GM21360 (cell line): ENCODE measurements at regions not wholly inside any gene's neighbourhood (a gene's known extent, or its start where the extent isn't known, plus 50 kb on each side); places are given as distances from the start of the nearest gene placed in this dataset.
"Not testable (repeated sequence)": the region's sequence is repeated elsewhere in the genome, so short reads cannot be mapped to it uniquely, and the experiment has no call there.

Source experiments
- ATAC-seq: cut with Tn5 transposase; IDR thresholded peaks from one replicate; pipeline ENCODE4 v1.9.1; 2021; ENCODE audit warnings: mild to moderate bottlenecking, moderate library complexity; ENCODE audit not compliant: unreplicated experiment

DNA sequence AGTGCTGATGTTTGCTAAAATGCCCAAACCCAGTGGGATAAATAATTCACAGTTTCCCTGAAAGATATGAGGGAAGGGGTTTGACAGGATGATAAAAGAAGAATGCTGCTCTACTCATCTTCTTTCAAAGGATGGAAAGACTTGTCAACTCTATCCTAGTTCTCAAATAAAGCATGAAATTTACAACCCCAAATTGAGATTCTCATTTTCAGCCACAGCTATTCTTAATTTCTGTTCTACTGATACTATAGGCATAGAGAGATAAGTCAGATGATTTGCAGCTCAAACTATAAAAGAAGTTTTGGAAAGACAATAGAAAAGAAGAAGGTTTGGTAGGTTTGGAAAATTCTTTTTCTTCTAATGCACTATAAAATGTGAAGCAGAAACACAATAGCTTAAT lies 542.6 kb downstream of the CSNK1G3 start:
- peak; percentile 46 for ATAC-seq

DNA sequence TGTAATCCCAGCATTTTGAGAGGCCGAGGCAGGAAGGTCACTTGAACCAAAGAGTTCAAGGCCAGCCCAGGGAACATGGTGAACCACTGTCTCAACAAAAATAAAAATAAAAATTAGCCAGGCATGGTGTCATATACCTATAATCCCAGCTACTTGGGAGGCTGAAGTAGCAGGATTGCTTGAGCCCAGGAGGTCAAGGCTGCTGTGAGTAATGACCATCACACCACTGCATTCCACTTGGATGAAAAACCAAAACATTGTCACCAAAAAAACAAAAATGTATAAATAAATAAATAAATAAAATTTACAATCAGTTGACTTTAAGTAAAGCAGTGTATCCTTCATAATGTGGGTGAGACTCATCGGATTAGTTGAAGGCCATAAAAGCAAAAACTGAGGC lies 541.4 kb downstream of the CSNK1G3 start:
- ATAC-seq: no peak

DNA sequence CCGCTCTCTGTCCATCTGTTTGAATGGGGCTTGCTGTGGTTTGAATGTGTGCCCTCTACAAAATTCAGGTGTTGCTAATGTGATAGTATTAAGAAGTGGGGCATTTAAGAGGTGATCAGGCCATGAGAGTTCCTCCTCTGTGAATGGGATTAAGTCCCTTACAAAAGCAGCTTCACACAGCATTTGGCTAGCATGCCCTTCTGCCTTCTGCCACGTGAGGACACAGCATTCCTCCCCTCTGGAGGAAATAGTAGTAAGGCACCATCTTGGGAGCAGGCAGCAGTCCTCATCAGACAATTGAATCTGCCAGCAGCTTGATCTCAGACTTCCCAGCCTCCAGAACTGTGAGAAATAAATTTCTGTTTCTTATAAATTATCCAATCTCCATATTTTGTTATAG lies 540.2 kb downstream of the CSNK1G3 start:
- ATAC-seq: no peak

DNA sequence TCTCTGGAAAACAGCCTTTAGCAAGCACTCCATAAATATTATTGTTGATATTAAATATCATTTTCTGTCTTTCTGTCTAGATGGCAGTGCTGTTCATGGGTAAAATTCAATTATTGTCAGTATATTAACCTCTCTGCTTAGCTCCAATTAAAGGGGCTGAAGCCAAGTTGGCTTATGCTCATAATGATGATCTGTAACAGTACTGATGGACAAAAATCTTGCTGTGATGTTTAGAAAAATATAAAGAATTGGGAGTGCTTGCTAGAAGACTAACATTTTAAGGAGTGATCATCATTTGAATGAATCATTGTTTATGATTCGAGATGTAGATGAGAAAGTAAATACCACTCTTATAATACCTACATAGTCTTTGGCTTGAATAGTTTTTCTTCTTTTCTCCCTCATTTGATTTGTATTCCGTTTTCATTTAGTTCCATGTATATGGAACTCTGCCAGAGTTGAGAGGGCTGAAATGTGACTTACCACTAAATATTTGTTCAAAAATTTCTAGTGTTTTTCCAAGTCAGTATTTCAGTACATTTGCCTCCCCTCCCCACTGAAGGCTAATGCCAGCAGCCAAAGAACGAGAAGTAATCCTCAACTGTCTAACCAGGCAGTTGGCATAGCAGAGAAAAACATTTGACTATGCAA lies 538.3 kb downstream of the CSNK1G3 start:
- no peak for ATAC-seq

DNA sequence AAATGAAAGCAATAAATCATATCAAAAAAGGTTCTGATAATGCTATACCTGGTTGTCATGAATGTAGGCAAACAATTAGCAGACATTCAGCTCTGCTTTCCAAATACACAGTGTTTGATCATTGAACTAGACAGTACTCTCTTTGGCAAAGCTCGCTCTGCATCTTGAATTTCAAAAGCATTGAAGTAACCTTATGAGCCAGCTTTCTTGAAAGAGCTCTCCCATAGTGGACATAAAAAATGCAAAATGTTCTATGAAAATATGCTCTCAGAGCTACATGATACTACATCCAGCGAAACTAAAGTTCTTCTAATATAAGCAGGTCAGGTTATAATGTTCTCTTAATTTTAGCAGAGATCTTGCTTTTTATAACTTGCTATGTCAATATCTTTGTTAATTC lies 533.4 kb downstream of the CSNK1G3 start:
- no peak for ATAC-seq

DNA sequence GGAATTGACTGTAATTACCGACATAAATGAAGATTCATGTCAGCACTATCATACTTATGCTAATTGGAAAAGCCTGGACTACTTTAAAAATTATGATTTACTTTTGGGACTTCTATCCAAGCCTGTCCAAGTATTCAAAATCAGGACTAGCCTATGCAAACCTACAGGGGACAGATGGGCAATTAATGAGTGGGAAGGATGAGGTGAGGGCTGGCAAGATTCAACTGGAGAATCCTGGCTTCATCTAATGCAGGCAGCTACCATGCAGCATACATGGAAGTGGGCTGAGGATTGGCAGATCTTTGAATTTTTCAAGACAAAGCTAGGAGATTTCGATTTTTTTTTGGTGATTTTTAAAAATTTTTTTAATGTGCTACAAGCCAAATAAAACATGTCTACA lies 532.6 kb downstream of the CSNK1G3 start:
- no peak for ATAC-seq

DNA sequence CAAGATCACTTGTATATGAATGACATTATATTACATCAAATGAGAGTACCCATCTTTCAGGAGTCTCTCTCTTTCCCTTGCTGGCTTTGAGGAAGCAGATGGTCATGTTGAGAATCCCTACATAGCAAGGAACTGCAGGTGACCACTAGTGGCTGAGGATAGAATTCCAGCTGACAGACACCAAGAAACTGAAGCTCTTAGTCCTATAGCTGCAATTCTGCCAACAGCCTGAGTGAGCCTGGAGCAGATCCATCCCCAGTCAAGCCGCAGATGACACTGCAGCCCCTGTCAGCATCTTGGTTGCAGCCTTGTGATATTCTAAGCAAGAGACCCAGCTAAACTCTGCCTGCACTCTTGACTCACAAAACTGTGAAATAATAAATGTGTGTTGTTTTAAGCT lies 531.5 kb downstream of the CSNK1G3 start:
- ATAC-seq: no peak

DNA sequence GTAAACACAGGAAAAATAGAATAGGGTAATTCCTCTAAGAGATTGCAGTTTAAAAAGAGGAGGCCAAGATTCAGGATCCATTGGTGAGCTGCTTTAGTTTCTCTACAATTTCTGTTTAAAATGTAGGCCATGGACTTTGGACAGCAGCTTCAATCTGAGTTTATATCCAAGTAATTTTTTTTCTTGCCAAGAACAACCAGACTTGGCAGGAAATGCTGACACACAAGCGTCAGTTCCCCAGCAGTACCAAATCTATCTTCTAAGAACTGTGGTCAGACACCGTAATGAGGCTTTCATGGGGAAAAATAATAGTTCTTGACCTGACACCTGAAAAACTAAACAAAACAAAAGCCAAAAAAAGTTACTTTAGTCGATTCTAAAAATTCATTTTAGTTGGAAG lies 528.8 kb downstream of the CSNK1G3 start:
- ATAC-seq: no peak

DNA sequence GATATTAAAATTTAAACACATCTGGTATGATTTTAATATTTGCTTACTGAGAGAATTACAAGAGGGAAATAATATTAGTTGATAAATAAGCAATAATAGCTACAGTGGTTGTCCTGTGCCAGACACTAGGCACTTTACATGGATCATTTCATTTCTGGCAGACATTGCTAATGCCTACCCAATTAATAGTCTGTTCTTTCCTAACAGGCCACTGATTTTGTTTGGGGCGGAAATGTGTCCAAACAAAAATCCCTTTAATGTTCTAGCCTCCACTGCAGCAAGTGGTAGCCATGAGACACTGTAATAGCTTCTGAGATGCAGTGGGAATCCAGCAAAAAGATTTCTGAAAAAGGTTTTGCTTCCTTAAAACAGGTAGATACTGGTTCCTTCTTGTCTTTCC lies 527.4 kb downstream of the CSNK1G3 start:
- no peak for ATAC-seq

DNA sequence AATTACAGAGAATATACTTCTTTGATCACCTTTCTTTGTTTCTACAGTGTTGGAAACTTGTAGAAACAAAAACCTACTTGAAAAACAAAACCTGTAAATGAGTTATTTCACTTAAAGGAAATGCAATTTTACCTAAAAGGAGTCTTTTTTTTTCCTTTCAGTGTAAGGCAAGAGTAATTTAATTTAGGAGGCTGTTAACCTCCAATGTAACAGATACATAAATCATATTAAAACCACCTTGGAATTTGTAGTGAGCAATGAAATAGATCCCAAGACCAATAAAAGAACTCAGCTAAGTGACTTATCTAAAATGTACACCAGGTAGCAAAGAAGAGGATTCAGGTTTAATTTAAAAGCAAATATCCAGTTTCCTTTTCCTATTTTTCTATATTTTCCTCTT lies 524.8 kb downstream of the CSNK1G3 start:
- ATAC-seq: no peak

DNA sequence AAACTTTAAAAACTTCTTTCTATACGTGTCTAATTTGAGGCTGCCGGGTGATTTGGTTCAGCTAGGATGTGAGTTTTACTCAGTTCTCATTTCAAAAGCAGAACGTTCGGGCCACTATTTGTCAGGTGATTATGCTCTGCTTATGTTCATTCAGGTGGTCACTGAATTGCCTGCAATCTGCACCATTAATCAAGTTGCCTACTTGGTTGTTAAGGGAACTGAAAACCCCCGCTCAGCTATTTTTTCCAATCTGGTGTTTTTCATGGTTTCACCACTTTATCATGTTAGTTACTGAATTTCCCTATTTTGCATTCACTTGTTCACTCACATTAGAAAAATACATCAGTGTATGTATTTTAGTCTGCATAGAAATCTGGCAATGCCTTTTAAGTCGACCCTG lies 523.0 kb downstream of the CSNK1G3 start:
- ATAC-seq: peak; percentile 98

DNA sequence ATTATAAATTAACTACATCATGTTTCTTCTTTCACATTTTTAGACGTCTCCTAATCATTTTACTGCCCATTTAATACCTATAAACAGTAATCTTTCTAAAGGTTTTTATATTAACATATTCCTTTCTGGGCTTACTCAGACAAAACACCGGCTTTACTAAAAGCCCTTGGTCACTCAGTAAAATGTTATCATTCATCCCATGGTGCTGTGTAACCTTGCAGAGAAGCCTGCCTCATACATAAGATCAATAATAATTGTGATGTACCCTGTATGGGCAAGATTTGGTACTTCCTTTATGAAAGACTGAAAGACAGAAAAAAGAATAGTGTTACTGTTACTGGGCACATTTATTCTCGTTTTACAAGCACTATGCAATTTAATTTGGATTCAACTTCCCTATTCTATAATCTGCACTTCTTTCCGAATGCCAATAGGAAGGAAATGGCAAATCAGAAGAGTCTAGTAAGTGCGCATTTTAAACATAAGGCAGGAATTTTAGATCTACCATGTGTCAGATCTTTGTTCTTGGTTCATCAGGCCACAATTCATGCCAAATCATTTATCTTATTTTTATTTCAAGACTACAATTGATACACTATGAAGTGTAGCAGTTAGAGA lies 522.2 kb downstream of the CSNK1G3 start:
- no peak for ATAC-seq

DNA sequence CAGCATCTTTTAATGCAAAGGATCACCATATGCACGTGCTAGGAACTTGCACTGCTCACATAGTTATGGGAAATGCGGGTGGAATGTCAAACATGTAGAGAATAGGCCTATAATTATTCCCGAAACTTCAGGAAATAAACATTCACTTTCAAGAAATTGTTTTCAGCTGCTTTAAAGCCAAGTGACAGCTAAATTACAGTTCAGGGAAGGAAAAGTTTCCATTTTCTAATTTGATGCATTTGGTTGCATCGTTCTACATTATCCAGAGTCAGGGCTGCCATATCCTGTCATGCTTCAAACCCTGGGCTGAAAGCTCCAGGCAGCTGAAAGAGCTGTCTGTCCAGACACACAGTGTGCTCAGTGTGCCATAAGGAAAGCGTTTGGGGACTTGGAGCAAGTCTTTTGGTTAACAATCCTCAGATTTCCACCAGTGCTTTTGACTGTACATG lies 518.1 kb downstream of the CSNK1G3 start:
- no peak for ATAC-seq

DNA sequence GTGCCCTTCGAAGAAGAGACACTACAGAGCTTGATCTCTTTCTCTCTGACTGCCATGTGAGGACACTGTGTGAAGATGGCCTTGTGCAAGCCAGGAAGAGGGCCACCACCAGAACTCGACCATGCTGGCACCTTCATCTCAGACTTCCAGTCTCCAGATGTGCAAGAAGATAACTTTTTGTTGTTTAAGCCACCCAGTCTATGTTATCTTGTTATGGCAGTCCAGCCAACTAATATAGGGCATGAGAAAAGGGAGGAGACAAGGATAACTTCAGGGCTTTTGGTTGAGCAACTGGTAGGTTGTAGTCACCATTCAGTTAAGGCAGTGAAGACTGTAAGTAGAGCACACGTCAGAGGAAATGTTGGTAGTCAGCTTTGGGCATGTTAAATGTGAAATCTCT lies 515.5 kb downstream of the CSNK1G3 start:
- no peak for ATAC-seq

DNA sequence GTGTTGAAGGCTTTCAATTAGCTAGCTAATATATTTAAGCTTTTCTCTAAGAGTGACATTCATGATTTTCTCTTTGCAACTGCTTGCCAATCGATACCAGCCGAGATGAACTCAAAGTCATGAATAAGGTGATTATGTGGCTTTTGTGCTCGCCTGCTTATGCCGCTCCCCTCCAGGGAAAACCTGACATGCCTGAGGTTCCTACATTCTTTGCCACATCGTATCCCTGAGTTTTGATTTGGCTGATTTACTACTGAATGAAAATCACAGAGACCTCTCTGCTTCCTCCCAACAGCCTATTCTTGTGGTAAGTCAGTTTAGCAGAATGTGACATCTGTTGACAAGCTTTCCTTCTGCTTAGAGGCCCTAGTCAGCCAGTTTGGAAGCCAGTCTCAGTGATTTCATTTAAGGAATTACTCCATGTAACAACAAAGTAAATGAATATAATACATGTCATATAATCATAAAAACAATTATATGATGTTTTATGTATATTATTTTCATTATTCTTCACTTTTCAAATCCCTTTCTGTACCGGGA lies 513.4 kb downstream of the CSNK1G3 start:
- ATAC-seq: no peak

DNA sequence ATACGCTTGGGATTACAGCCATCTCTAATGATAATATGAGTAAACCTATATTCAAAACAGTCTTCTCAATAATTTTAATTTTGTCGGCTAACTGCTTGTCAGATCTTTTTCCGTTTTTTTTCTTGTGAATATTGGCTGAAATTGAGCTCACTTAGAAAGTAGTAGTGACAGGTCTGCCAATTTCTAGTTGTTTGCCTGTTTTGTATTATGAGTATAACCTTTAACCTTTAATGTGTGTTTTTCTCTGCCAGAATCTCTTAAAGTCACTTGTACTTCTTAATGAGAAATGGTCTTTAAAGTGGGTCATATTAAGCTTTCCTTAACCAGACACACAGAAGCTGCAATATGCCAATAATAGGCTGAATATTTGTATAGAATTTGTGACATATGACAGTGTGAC lies 511.0 kb downstream of the CSNK1G3 start:
- ATAC-seq: no peak

DNA sequence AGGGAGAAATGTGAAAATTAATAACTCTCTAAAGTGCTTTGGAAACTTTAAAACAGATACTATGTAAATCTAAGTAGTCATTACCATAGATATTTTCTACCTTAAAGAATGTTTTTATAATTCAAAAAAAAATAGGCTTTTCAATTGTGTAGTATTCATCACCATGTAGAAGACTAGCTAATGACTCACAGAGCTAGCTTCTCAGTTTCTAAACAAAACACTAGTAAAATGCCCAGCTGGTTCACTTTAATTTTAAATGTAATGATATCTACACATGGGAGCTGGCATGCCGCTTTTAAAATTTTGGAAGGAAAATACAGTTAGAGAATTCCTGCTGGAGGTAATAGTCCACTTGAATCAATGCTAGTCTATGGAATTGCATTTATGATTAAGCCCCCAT lies 509.8 kb downstream of the CSNK1G3 start:
- no peak for ATAC-seq

DNA sequence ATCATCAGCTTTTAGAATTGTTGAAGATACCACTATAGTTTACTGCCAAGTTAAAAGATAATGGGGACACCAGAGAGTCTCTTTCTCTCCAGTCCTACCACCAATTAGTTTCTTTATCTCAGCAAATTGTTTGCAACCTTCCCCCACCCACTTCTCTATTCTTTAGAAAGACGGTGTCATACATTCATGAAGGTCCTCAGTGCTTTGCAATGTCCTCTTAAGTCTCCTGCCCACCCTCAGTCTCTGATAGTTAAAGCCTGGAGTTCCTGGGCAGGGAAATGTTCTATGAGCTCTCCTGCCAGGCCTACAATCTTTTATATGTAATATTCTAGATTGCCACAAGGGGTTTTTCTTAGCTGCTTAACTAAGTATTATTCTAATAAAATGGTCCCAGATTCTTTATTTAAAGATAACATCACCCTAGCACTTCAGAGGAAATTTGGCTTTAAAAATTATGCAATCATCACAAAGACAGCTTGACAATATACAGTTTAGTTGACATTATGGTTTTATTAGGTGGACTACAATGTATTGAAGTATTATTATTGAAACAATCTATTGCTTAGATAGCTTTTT lies 509.2 kb downstream of the CSNK1G3 start:
- no peak for ATAC-seq

DNA sequence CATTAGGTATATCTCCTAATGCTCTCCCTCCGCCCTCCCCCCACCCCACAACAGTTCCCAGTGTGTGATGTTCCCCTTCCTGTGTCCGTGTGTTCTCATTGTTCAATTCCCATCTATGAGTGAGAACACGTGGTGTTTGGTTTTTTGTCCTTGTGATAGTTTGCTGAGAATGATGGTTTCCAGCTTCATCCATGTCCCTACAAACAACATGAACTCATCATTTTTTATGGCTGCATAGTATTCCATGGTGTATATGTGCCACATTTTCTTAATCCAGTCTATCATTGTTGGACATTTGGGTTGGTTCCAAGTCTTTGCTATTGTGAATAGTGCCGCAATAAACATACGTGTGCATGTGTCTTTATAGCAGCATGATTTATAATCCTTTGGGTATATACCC lies 505.3 kb downstream of the CSNK1G3 start:
- not testable (repeated sequence) for ATAC-seq

DNA sequence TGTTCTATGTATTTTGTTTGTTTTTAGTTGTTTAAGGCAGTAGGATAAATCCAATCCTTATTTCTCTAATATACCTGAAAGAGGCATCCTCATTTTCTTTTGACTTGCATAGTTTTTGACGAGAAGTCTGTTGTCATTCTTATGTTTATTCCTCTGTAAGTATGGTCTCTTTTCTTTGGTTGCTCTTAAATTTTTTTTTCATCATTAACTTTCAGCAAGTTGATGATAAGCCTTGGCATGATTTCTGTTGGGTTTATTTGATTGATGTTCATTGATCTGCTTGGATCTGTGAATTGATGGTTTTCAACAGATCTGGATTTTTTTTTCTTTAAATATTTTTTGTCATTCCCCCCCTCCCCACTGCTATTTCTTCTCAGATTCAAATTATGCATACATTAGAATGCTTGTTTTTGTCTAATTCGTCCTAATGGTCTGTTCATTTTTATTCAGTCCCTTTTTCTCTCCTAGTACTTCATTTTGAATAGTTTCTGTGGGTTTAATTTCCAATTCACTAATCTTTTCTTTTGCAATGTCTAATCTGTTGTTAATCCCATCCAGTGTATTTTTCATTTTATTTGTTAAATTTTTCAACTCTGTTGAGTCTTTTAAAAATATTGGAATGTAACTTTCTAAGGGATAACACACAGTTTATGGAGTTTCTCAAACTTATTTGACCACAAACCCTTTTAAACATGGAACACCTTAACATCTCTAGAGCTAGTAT lies 495.9 kb downstream of the CSNK1G3 start:
- no peak for ATAC-seq

DNA sequence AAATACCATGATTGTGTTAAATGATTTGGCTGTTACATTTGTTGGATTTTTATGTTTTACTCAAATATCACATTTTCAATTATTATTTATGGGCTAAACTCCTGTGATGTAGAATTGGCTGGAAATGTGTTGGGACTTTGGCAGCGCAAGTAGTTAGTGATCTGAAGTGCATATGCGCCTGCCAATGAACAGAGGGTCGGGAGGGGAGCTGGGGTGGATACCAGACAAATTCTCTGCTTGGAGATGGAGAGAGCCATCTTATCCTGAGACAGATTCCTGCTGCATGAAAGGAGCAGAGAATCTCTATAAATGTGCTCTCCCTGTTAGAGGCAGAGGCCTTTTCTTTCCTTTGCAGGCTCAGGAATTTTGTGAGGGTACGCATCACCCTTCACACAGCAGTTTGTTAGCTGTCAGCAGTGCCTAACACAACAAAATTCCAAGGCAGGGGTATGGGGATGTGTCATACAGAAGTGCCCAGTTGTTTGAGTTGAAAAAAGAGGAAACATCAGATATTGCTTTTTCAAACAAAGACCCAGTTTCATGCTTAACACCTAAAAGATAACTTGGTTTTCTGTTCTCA lies 489.1 kb downstream of the CSNK1G3 start:
- ATAC-seq: no peak
